ENCODE measurements at regions not wholly inside any gene's neighbourhood (a gene's known extent, or its start where the extent isn't known, plus 50 kb on each side); places are given as distances from the start of the nearest gene placed in this dataset.

DNA sequence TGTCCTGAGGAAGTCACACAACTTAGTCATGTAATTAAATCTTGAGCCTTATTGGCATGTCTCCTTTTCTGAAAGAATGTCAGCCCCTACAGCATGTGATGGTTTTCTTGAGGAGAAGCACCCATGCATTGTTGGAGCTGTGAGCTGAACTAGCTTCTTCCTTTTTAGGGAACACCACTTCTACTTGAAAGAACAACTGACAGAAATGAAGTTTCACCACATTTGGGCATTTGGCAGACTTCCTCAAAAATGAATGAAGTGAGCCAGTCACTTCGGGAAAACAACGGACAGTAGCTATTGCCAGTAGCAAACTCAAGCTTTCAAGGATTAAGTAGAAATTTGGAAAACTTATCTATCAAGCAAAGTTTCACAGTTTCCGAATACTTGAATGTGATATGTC, 1351.3 kb downstream of the EFNB2 start:
- H3K27me3 Mint-ChIP-seq = no peaks in the 10 kb centered on the region
- H3K4me3 Mint-ChIP-seq = no peak overlapping the region

DNA sequence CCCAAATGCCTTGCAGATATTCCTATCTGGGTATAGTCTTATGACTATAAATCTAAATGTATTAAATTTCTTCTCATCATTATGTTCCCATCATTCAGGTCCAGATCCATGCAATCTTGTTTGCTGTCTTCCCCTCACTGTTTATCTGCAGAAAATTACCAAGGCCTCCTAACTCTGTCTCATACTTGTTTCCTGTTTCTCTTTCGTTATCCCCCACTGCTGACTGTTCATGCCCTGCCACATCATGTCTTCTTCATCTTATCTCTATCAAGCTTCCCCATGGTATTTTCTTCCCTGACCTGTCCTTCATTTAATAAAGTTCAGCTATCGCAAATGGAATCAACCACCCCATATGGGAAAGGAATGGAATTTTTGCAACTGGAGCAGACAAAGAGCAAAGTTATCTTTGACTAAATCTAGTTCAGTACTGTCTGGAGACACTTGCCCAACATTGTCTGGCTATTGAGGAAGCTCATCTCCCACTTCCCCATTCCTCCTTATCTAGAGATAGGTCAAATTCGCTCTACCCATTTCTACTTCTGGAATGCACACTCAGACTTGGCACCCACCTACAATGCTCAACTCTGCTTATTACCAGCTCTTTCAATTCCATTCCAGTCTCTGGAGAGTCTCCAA, 1358.1 kb downstream of the EFNB2 start:
- H3K27me3 Mint-ChIP-seq = no peaks in the 10 kb centered on the region
- no peak overlapping the region for H3K27ac Mint-ChIP-seq
- H3K9me3 Mint-ChIP-seq = no peaks in the 10 kb centered on the region
- H3K4me3 Mint-ChIP-seq = no peak overlapping the region
- DNase-seq = no peak
- H3K4me1 Mint-ChIP-seq (ENCODE audit: low read depth) = peaks cover 8% of the 10 kb centered on the region
- H3K36me3 Mint-ChIP-seq (ENCODE audit: low read depth) = no peaks in the 10 kb centered on the region

More for the DNA sequence above, 1351.3 kb downstream of the EFNB2 start:
- no peaks in the 10 kb centered on the region for H3K36me3 Mint-ChIP-seq (ENCODE audit: low read depth)
- DNase-seq = no peak
- H3K27ac Mint-ChIP-seq = no peak overlapping the region
- no peaks in the 10 kb centered on the region for H3K9me3 Mint-ChIP-seq
- H3K4me1 Mint-ChIP-seq (ENCODE audit: low read depth) = no peaks in the 10 kb centered on the region

DNA sequence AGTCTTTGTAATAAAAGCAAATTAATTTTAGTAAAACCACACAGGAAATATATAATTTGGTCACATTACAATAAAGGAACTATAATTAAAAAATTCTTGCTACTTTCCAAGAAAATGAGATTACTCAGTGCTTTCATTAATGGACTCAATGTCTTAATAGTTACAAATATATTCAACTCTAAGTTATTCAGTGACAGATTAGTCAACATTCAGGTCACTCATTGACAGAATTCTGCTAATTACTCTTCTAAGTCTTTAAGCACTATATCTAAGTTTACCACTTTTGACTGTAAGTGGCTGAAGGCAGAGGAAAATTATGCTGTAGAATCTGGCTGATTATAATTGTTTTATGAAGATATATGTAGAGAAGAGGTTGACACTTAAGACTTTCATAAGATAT, 1365.0 kb downstream of the EFNB2 start:
- no peak overlapping the region for H3K4me3 Mint-ChIP-seq
- H3K27ac Mint-ChIP-seq = no peak overlapping the region
- no peak for DNase-seq
- H3K36me3 Mint-ChIP-seq (ENCODE audit: low read depth) = no peaks in the 10 kb centered on the region
- no peaks in the 10 kb centered on the region for H3K9me3 Mint-ChIP-seq
- no peaks in the 10 kb centered on the region for H3K27me3 Mint-ChIP-seq
- peaks cover 5% of the 10 kb centered on the region for H3K4me1 Mint-ChIP-seq (ENCODE audit: low read depth)

DNA sequence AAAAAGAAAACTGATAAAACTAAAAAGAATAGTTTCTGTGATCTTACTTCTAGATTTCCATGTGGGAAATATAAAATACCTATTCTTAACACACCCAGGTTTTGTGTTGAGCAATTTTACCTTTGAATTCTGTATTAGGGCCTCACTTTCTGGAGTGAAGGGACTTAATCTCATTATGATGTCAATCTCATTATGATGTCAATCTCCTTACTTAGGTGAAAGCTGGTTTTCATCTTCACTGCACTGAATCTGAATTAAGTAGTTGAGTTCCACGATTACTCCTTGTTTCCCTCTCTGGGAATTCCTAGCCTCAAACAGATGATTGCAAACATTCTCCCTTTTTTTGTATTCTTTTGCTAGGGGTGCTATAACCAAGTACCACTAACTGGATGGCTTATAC, 1367.2 kb downstream of the EFNB2 start:
- Mint-ChIP-seq H3K4me1 (ENCODE audit: low read depth) (peaks cover 7% of the 10 kb centered on the region), H3K9me3 (no peaks in the 10 kb centered on the region), H3K36me3 (ENCODE audit: low read depth) (no peaks in the 10 kb centered on the region), H3K4me3 (no peak overlapping the region), H3K27ac (no peak overlapping the region), H3K27me3 (no peaks in the 10 kb centered on the region)
- no peak for DNase-seq

DNA sequence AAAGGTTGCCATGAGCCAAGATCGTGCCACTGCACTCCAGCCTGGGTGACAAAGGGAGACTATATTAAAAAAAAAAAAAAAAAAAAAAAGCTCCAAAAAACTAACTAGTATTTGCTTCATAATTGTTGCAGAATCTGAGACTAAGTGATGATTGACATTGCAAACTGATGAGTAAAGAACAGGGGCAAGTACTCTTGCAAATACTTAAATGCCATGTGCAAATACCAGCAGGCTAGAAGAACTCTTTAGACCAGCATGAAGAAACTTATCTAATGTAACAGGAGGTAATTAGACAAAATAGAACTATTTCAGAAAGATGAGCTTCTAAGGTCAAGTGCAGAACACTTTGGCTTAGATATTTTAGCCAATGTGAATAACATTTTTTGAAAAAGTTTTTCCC, 1368.1 kb downstream of the EFNB2 start:
- Mint-ChIP-seq H3K4me1 (ENCODE audit: low read depth) (peaks cover 7% of the 10 kb centered on the region), H3K4me3 (no peak overlapping the region), H3K36me3 (ENCODE audit: low read depth) (no peaks in the 10 kb centered on the region), H3K27me3 (no peaks in the 10 kb centered on the region), H3K27ac (no peak overlapping the region), H3K9me3 (no peaks in the 10 kb centered on the region)
- DNase-seq = no peak

DNA sequence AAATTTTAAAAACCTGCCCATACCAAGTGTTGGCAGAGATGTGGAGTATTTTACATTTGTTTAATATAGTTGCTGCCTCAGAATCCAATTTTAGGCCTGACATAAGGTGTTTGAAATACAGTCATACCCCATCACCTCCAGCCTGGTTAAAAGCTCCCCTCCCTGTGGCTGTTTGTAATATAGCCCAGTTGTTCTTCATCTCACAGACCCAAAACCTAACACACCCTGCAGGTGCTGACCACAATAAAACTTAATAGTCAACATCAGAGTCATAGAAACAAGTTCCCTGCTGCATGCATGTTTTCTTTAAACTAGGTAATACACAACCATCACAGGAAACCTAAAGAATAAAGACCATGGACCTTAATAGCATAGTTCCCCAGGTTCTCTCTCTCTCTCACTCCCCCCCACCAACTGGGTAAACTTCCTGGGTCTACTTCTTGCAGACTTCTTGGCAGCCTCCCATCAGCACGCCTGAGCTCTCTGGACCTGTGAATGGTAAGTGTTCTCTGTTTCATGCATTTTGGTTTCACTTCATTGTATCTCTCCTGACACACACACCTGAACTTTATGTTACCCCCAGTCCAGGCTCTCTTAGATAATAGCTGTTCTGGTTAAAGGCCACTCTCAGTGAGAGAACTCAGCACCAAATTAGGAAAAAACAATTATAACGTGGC, 1369.9 kb downstream of the EFNB2 start:
- Mint-ChIP-seq H3K27me3 (no peaks in the 10 kb centered on the region), H3K4me3 (no peak overlapping the region), H3K9me3 (no peaks in the 10 kb centered on the region), H3K27ac (no peak overlapping the region), H3K4me1 (ENCODE audit: low read depth) (peaks cover 7% of the 10 kb centered on the region), H3K36me3 (ENCODE audit: low read depth) (no peaks in the 10 kb centered on the region)
- no peak for DNase-seq

DNA sequence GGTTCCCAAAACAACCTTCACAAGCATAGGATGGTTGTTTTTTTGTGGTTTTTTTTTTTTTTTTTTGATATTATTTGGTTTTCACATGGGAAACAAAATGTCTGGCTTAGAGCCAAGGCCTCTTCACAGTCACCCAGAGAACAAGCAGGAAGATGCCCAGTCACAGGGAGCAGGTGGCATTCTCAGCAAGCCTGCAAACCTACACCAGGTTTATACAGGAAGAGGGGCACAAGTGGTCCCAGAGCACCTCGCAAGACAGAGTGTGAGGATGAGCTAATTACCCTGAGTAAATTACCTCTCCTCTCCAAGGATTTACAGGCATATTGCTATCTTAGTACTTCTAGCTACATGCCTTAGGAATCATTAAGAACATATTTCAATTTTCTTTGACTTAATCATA, 1375.6 kb downstream of the EFNB2 start:
- Mint-ChIP-seq H3K4me3 (no peak overlapping the region), H3K27ac (no peak overlapping the region), H3K36me3 (ENCODE audit: low read depth) (no peaks in the 10 kb centered on the region), H3K4me1 (ENCODE audit: low read depth) (no peaks in the 10 kb centered on the region), H3K27me3 (no peaks in the 10 kb centered on the region), H3K9me3 (no peaks in the 10 kb centered on the region)
- no peak for DNase-seq

DNA sequence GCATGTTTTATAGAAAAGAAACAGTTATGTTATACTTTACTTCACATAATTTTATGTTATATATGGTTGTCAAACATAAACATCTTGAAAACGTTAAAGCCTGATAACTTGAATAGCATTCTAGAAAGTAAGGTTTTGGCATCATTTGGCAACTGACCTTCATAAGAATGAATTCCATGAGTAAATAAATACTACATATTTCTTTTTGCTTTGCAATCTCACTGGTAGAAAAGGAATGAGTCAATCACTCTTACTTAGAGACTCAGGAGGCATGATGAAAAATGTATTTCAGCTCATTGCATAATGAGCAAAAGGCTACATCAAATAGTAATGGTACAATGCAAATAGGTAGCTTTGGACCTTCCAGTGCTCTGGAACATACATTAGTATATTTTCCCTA, 1381.9 kb downstream of the EFNB2 start:
- Mint-ChIP-seq H3K27me3 (peaks cover 8% of the 10 kb centered on the region), H3K9me3 (no peaks in the 10 kb centered on the region), H3K36me3 (ENCODE audit: low read depth) (no peaks in the 10 kb centered on the region), H3K4me1 (ENCODE audit: low read depth) (no peaks in the 10 kb centered on the region), H3K27ac (no peak overlapping the region), H3K4me3 (no peak overlapping the region)
- DNase-seq = no peak

DNA sequence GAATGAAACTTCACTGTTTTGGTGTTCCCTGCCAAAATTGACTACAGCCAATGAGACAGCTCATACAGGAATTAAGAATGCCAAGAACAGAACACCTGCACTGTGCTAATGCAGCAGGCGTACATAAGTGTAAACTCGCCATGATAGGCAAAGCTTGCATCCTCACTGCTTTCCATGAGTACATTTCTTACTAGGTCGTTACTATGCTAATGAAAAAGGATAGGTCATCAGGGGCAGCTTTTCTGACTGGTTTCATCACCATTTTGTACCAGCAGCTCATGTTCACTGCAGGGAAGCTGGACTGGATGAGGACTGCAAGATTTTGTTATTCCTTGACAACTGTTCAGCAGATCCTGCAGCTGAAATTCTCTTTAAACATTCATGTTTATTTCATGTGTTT, 1383.8 kb downstream of the EFNB2 start:
- no peaks in the 10 kb centered on the region for H3K9me3 Mint-ChIP-seq
- no peaks in the 10 kb centered on the region for H3K4me1 Mint-ChIP-seq (ENCODE audit: low read depth)
- H3K27me3 Mint-ChIP-seq = peaks cover 8% of the 10 kb centered on the region
- no peak overlapping the region for H3K27ac Mint-ChIP-seq
- H3K36me3 Mint-ChIP-seq (ENCODE audit: low read depth) = no peaks in the 10 kb centered on the region
- no peak overlapping the region for H3K4me3 Mint-ChIP-seq
- no peak for DNase-seq

DNA sequence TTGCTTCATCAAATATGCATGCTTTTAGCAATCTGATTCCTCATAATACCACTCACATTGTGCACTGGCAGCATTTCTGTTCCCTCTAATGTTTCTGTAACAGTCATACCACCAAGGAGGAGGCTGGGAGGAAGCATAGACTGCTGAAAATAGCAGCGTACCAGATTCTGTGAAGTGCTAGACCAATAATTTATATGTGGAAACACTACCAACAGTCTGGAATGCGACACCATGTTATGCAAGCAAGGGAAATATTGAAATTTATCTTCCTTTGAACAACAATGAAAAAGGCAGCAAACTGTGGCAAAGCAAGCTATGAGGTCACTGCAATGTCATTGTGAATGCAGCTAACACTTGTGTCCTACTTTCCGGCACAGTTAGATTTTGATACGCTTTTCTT, 1388.0 kb downstream of the EFNB2 start:
- no peak overlapping the region for H3K27ac Mint-ChIP-seq
- peaks cover 8% of the 10 kb centered on the region for H3K27me3 Mint-ChIP-seq
- H3K9me3 Mint-ChIP-seq = no peaks in the 10 kb centered on the region

DNA sequence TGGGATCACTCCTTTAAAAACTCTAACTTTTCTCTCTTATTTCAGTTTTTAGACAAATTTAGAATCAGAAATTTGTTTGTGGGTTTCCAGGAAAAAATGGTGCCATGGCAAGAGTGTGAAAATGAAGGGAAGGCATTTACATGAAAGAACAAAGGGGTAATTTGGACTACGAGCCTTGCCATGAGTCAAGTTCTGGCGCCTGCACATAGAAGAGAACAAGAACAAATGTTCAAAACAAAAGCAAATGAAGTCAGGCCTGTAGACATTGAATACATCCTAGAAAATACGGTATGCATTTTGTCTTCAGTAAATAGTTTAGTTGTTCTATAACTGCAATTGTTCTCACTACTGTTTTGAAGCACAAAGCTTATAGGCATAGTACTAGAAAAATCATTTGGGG, 1390.5 kb downstream of the EFNB2 start:
- no peak for DNase-seq
- Mint-ChIP-seq H3K9me3 (no peaks in the 10 kb centered on the region), H3K4me1 (ENCODE audit: low read depth) (peaks cover 9% of the 10 kb centered on the region), H3K36me3 (ENCODE audit: low read depth) (no peaks in the 10 kb centered on the region), H3K27ac (no peak overlapping the region), H3K4me3 (no peak overlapping the region), H3K27me3 (peaks cover under 1% of the 10 kb centered on the region)

More for the DNA sequence above, 1388.0 kb downstream of the EFNB2 start:
- Mint-ChIP-seq H3K4me1 (ENCODE audit: low read depth) (no peaks in the 10 kb centered on the region), H3K36me3 (ENCODE audit: low read depth) (no peaks in the 10 kb centered on the region), H3K4me3 (no peak overlapping the region)
- DNase-seq = no peak

DNA sequence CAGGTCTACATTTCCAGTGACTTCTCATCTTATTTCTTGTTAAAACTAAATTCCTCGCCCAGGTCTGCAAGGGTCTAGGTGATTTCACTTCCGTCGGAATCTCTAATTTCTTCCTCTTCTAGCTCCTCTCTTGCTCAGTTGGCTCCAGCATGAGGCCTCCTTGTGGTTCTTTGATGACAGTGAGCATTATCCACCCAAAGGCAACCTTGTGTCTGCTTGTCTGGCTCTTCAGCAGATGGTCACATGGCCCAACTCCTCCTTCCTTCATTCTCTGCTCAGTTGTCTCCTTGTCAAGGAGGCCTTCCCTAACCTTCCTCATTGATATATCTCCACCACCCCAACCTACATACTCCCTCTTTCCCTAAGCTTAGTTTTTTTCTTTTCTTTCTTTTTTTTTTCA, 1391.4 kb downstream of the EFNB2 start:
- no peaks in the 10 kb centered on the region for H3K36me3 Mint-ChIP-seq (ENCODE audit: low read depth)
- H3K27ac Mint-ChIP-seq = no peak overlapping the region
- H3K4me1 Mint-ChIP-seq (ENCODE audit: low read depth) = peaks cover 18% of the 10 kb centered on the region
- no peak overlapping the region for H3K4me3 Mint-ChIP-seq
- H3K9me3 Mint-ChIP-seq = no peaks in the 10 kb centered on the region
- H3K27me3 Mint-ChIP-seq = no peaks in the 10 kb centered on the region
- DNase-seq = no peak

DNA sequence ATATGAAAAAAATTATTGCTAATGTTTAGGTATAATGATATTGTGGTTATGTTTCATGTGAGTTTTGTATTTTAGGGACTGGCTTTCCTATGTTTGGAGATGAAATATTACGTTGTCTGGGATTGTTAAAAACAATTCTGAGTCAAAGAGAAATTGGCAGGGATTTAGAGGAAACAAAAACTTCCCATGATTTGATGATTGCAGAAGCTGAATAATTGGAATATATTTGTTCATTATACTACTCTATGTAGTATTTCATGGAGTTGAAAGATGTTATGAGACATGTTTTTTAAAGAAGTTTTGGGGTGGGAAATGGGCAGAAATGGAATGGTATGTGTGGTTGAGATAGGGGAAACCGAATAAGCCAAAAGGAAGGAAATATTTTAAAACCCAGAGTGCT, 1392.9 kb downstream of the EFNB2 start:
- H3K9me3 Mint-ChIP-seq = no peaks in the 10 kb centered on the region
- no peak overlapping the region for H3K4me3 Mint-ChIP-seq
- H3K4me1 Mint-ChIP-seq (ENCODE audit: low read depth) = peaks cover 23% of the 10 kb centered on the region
- no peak for DNase-seq
- H3K27me3 Mint-ChIP-seq = no peaks in the 10 kb centered on the region
- H3K27ac Mint-ChIP-seq = no peak overlapping the region
- no peaks in the 10 kb centered on the region for H3K36me3 Mint-ChIP-seq (ENCODE audit: low read depth)

DNA sequence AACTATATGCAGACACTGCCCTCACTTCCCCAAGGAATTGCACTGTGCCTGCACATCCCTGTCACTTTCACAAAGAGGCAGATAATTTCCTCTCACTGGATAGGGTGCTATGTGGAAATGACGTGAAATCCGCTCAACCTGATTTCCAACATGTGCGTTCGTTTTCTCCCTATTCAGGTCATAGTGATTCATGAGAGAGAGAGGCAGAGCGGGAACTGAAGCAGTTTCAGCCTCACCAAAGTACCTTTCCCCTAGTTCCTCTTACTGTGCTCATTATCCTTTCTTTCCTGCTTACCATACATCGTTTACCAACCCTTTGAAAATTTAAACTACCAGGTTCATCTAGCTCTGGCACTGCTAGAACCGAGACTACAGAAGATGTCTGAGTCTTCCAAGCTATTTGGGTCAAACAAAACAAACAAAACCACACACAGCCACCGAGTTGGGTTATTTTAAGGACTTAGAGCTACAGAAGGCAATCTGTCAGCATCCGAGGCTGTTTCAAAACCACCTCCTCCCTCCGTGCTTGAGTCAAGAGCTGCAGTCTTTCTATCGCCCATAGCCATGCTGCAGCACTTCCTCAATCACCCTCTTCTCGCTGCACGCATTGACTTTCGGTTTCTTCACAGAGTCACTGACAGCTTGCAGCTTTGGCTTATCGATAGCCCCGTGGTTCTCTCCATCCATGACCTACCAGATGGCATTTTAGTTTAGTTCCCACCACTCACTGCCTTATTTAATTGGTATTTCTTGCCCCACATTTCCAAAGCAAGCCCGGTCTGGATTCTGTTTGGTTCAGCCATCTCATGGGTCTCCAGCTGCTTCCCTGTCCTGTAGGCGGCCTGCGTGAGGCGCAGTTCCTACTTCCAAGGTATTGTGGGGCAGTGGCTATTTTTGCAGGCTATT, 1395.8 kb downstream of the EFNB2 start:
- H3K27me3 Mint-ChIP-seq = no peaks in the 10 kb centered on the region
- H3K27ac Mint-ChIP-seq = peak overlapping the region; percentile 99
- peaks cover 23% of the 10 kb centered on the region for H3K4me1 Mint-ChIP-seq (ENCODE audit: low read depth)
- no peaks in the 10 kb centered on the region for H3K9me3 Mint-ChIP-seq
- peak overlapping the region; percentile 85 for H3K4me3 Mint-ChIP-seq
- peak; percentile 72 for DNase-seq
- H3K36me3 Mint-ChIP-seq (ENCODE audit: low read depth) = no peaks in the 10 kb centered on the region

DNA sequence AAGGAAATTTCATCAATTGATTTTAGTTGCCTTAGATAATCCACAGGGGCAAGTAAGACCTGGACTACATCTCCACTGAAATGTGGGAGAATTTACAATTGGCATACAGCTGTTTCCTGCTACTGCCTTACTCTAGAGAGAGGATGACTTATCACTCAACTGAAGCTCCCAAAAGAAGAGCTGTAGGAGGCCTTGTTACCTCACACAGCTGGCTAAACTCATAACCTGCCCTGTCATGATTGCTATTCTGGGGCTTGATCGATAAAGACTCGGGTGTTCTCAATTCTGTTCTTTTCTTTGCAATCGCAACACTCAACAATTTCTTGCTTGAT, 1396.4 kb downstream of the EFNB2 start:
- no peaks in the 10 kb centered on the region for H3K27me3 Mint-ChIP-seq
- DNase-seq = no peak

More for the DNA sequence above, 1396.4 kb downstream of the EFNB2 start:
- H3K9me3 Mint-ChIP-seq = no peaks in the 10 kb centered on the region
- H3K4me1 Mint-ChIP-seq (ENCODE audit: low read depth) = peaks cover 23% of the 10 kb centered on the region
- H3K27ac Mint-ChIP-seq = peak overlapping the region; percentile 99
- no peaks in the 10 kb centered on the region for H3K36me3 Mint-ChIP-seq (ENCODE audit: low read depth)
- H3K4me3 Mint-ChIP-seq = peak overlapping the region; percentile 85

Measured in activated T-cell treated with anti-CD3 and anti-CD28 coated beads, Interleukin-2, amount 50 U/mL, for 24 hours (primary cell).